Karpas-422 (cell line): ENCODE measurements at regions not wholly inside any gene's neighbourhood (a gene's known extent, or its start where the extent isn't known, plus 50 kb on each side); places are given as distances from the start of the nearest gene placed in this dataset.
"Not testable (repeated sequence)": the region's sequence is repeated elsewhere in the genome, so short reads cannot be mapped to it uniquely, and the experiment has no call there.

ENCODE experiments used
- DNase-seq: peaks from one replicate; pipeline ENCODE4 v3.0.0-alpha.2; 2015
- H2AFZ ChIP-seq: fragments of 200-600 bp; sonication (generic); 2 replicates; pipeline ENCODE4 v1.6.1; 2014; ENCODE audit warnings: antibody characterized with exemption, low read length, mixed read lengths
- H3K27ac ChIP-seq: fragments of 200-600 bp; sonication (generic); 2 replicates; pipeline ENCODE4 v1.5.1; 2014; ENCODE audit warnings: mild to moderate bottlenecking, low read length, moderate library complexity
- H3K27me3 ChIP-seq: fragments of 200-600 bp; sonication (generic); 2 replicates; pipeline ENCODE4 v1.6.1; 2014; ENCODE audit warnings: low read length, mixed read lengths
- H3K36me3 ChIP-seq: fragments of 200-600 bp; sonication (generic); 2 replicates; pipeline ENCODE4 v1.6.1; 2014; ENCODE audit warnings: low read length, mixed read lengths; ENCODE audit not compliant: insufficient read depth
- H3K4me1 ChIP-seq: fragments of 200-600 bp; sonication (generic); 2 replicates; pipeline ENCODE4 v1.6.1; 2014; ENCODE audit warnings: mild to moderate bottlenecking, low read length, mixed read lengths
- H3K4me2 ChIP-seq: fragments of 200-600 bp; sonication (generic); 2 replicates; pipeline ENCODE4 v1.6.1; 2014; ENCODE audit warnings: low read length, low read depth, mild to moderate bottlenecking; ENCODE audit not compliant: poor library complexity, severe bottlenecking
- H3K4me3 ChIP-seq: fragments of 200-600 bp; sonication (generic); 2 replicates; pipeline ENCODE4 v1.5.1; 2014; ENCODE audit warnings: mild to moderate bottlenecking, antibody characterized with exemption, low read length, mixed read lengths
- H3K79me2 ChIP-seq: fragments of 200-600 bp; sonication (generic); 2 replicates; pipeline ENCODE4 v1.6.1; 2014; ENCODE audit warnings: mild to moderate bottlenecking, low read length, mixed read lengths
- H3K9ac ChIP-seq: fragments of 200-600 bp; sonication (generic); 2 replicates; pipeline ENCODE4 v1.6.0; 2014; ENCODE audit warnings: low read length
- H3K9me2 ChIP-seq: fragments of 200-600 bp; sonication (generic), shearing (Covaris generic); replicated peaks from 2 replicates; pipeline ENCODE4 v1.6.0; 2014; ENCODE audit warnings: mild to moderate bottlenecking, low read length, moderate library complexity; ENCODE audit not compliant: insufficient read depth
- H3K9me3 ChIP-seq: fragments of 300-700, 200-600 bp; sonication (generic); 2 replicates; pipeline ENCODE4 v1.6.1; 2014; ENCODE audit warnings: low read length, mixed read lengths
- H4K20me1 ChIP-seq: fragments of 200-600 bp; sonication (generic); 2 replicates; pipeline ENCODE4 v1.6.1; 2014; ENCODE audit warnings: mild to moderate bottlenecking, antibody characterized with exemption, low read length, low read depth; ENCODE audit not compliant: insufficient read depth

- Histone ChIP-seq H3K27me3 (no peaks in the 10 kb centered on the region), H4K20me1 (no peaks in the 10 kb centered on the region), H3K9ac (no peak overlapping the region), H2AFZ (no peak overlapping the region), H3K4me1 (no peaks in the 10 kb centered on the region), H3K9me2 (no peaks in the 10 kb centered on the region), H3K4me3 (no peak overlapping the region), H3K27ac (no peak overlapping the region), H3K4me2 (no peak overlapping the region), H3K79me2 (no peaks in the 10 kb centered on the region), H3K36me3 (no peaks in the 10 kb centered on the region), H3K9me3 (no peaks in the 10 kb centered on the region)
- DNase-seq: no peak
These were observed 474.9 kb upstream of the JARID2 start for GRCh38 chr6:14771016-14771415.

- no peaks in the 10 kb centered on the region for H3K27me3 ChIP-seq
- H3K4me3 ChIP-seq: no peak overlapping the region
- no peak overlapping the region for H3K4me2 ChIP-seq
- no peaks in the 10 kb centered on the region for H3K9me2 ChIP-seq
- DNase-seq: no peak
- no peaks in the 10 kb centered on the region for H4K20me1 ChIP-seq
- H2AFZ ChIP-seq: no peak overlapping the region
- no peaks in the 10 kb centered on the region for H3K4me1 ChIP-seq
- H3K9me3 ChIP-seq: no peaks in the 10 kb centered on the region
- no peak overlapping the region for H3K27ac ChIP-seq
- H3K9ac ChIP-seq: no peak overlapping the region
- no peaks in the 10 kb centered on the region for H3K79me2 ChIP-seq
- no peaks in the 10 kb centered on the region for H3K36me3 ChIP-seq
These were observed 473.7 kb upstream of the JARID2 start for GRCh38 chr6:14772188-14772587.

- Histone ChIP-seq H3K27ac (no peak overlapping the region), H3K36me3 (no peaks in the 10 kb centered on the region), H4K20me1 (no peaks in the 10 kb centered on the region), H3K27me3 (no peaks in the 10 kb centered on the region), H3K4me3 (no peak overlapping the region), H3K4me1 (no peaks in the 10 kb centered on the region), H3K9ac (no peak overlapping the region), H2AFZ (no peak overlapping the region), H3K9me3 (no peaks in the 10 kb centered on the region), H3K79me2 (no peaks in the 10 kb centered on the region), H3K4me2 (no peak overlapping the region), H3K9me2 (no peaks in the 10 kb centered on the region)
- no peak for DNase-seq
These were observed 470.3 kb upstream of the JARID2 start for GRCh38 chr6:14775528-14775927.

GRCh38 chr6:14776307-14776706 is 469.6 kb upstream of the JARID2 start:
- no peaks in the 10 kb centered on the region for H3K27me3 ChIP-seq
- H3K9ac ChIP-seq: no peak overlapping the region
- no peak overlapping the region for H3K4me2 ChIP-seq
- no peak overlapping the region for H3K4me3 ChIP-seq
- no peaks in the 10 kb centered on the region for H4K20me1 ChIP-seq
- no peaks in the 10 kb centered on the region for H3K36me3 ChIP-seq
- H3K27ac ChIP-seq: no peak overlapping the region
- no peaks in the 10 kb centered on the region for H3K9me3 ChIP-seq
- DNase-seq: no peak
- no peaks in the 10 kb centered on the region for H3K4me1 ChIP-seq
- no peaks in the 10 kb centered on the region for H3K9me2 ChIP-seq
- H3K79me2 ChIP-seq: no peaks in the 10 kb centered on the region
- H2AFZ ChIP-seq: no peak overlapping the region

GRCh38 chr6:14781772-14782525 is 463.9 kb upstream of the JARID2 start:
- H3K4me2 ChIP-seq: no peak overlapping the region
- no peak for DNase-seq
- no peaks in the 10 kb centered on the region for H3K9me3 ChIP-seq
- H3K79me2 ChIP-seq: no peaks in the 10 kb centered on the region
- H3K36me3 ChIP-seq: no peaks in the 10 kb centered on the region
- H2AFZ ChIP-seq: no peak overlapping the region
- H3K27ac ChIP-seq: no peak overlapping the region
- H3K27me3 ChIP-seq: no peaks in the 10 kb centered on the region
- no peak overlapping the region for H3K4me3 ChIP-seq
- no peaks in the 10 kb centered on the region for H3K9me2 ChIP-seq
- H3K9ac ChIP-seq: no peak overlapping the region
- no peaks in the 10 kb centered on the region for H4K20me1 ChIP-seq
- H3K4me1 ChIP-seq: no peaks in the 10 kb centered on the region

- not testable (repeated sequence) for H3K4me2 ChIP-seq, H3K9ac ChIP-seq, DNase-seq, H3K27me3 ChIP-seq, H3K9me3 ChIP-seq, H3K36me3 ChIP-seq, H3K27ac ChIP-seq, H3K79me2 ChIP-seq, H3K4me3 ChIP-seq, H4K20me1 ChIP-seq, H3K4me1 ChIP-seq, H2AFZ ChIP-seq, H3K9me2 ChIP-seq
These were observed 462.9 kb upstream of the JARID2 start for GRCh38 chr6:14782921-14783464.

- Histone ChIP-seq H3K27ac (no peak overlapping the region), H3K4me1 (no peaks in the 10 kb centered on the region), H3K79me2 (no peaks in the 10 kb centered on the region), H2AFZ (no peak overlapping the region), H3K4me3 (no peak overlapping the region), H3K36me3 (no peaks in the 10 kb centered on the region), H3K9me2 (no peaks in the 10 kb centered on the region), H3K27me3 (no peaks in the 10 kb centered on the region), H3K9me3 (no peaks in the 10 kb centered on the region), H3K4me2 (no peak overlapping the region), H3K9ac (no peak overlapping the region), H4K20me1 (no peaks in the 10 kb centered on the region)
- no peak for DNase-seq
These were observed 462.3 kb upstream of the JARID2 start for GRCh38 chr6:14783594-14783993.

GRCh38 chr6:14784596-14785492 is 461.0 kb upstream of the JARID2 start:
- no peaks in the 10 kb centered on the region for H3K4me1 ChIP-seq
- no peak overlapping the region for H2AFZ ChIP-seq
- H3K27me3 ChIP-seq: no peaks in the 10 kb centered on the region
- no peak overlapping the region for H3K9ac ChIP-seq
- H3K4me2 ChIP-seq: no peak overlapping the region
- no peak for DNase-seq
- no peak overlapping the region for H3K4me3 ChIP-seq
- no peaks in the 10 kb centered on the region for H3K36me3 ChIP-seq
- no peaks in the 10 kb centered on the region for H3K79me2 ChIP-seq
- no peaks in the 10 kb centered on the region for H3K9me2 ChIP-seq
- no peaks in the 10 kb centered on the region for H4K20me1 ChIP-seq
- H3K27ac ChIP-seq: no peak overlapping the region
- H3K9me3 ChIP-seq: no peaks in the 10 kb centered on the region
